CD14-positive monocyte (primary cell): ENCODE measurements at regions not wholly inside any gene's neighbourhood (a gene's known extent, or its start where the extent isn't known, plus 50 kb on each side); places are given as distances from the start of the nearest gene placed in this dataset. TPM values are rescaled to one million over a fixed set of nuclear protein-coding genes. Genes with fewer than 3 reads are reported as not detected.

Experiments used
- DNase-seq, 3 donors: peaks; one replicate each; pipeline ENCODE4 v3.0.0-alpha.2; 2011 to 2022
- H2AFZ ChIP-seq: 2 replicates; pipeline ENCODE4 v1.6.0; 2012; ENCODE audit warnings: mild to moderate bottlenecking, low read depth, low read length, inconsistent platforms; ENCODE audit not compliant: insufficient read depth, poor library complexity, severe bottlenecking
- H3K27ac ChIP-seq, 2 donors: 1 replicate in 1 of 2; 2 replicates in 1 of 2; pipeline ENCODE4 v1.5.1; 2012 to 2013; ENCODE audit warnings: low read length in 2 of 2, control low read depth in 1 of 2, inconsistent platforms in 1 of 2, low read depth in 1 of 2, mild to moderate bottlenecking in 1 of 2
- H3K27me3 ChIP-seq, 2 donors: one replicate each; pipeline versions ENCODE4 v1.6.0 to v1.6.1; 2011 to 2013; ENCODE audit warnings: low read length in 2 of 2; ENCODE audit not compliant: control insufficient read depth in 2 of 2, insufficient read depth in 2 of 2
- H3K36me3 ChIP-seq, 2 donors: replicated peaks in 1 of 2; 1 replicate in 1 of 2; 2 replicates in 1 of 2; pipeline versions ENCODE4 v1.5.1 to v1.6.1; 2012 to 2013; ENCODE audit warnings: low read length in 2 of 2, control low read depth in 1 of 2, inconsistent platforms in 1 of 2, mild to moderate bottlenecking in 1 of 2; ENCODE audit not compliant: insufficient read depth in 2 of 2, control insufficient read depth in 1 of 2
- H3K4me1 ChIP-seq, 2 donors: 1 replicate in 1 of 2; 2 replicates in 1 of 2; pipeline versions ENCODE4 v1.5.1 to v1.6.1; 2012 to 2013; ENCODE audit warnings: low read length in 2 of 2, control low read depth in 1 of 2, inconsistent platforms in 1 of 2, mild to moderate bottlenecking in 1 of 2, moderate library complexity in 1 of 2; ENCODE audit not compliant: insufficient read depth in 2 of 2, control insufficient read depth in 1 of 2
- H3K4me2 ChIP-seq: replicated peaks from 2 replicates; pipeline ENCODE3; 2012; ENCODE audit warnings: low read length, moderate library complexity, mild to moderate bottlenecking; ENCODE audit not compliant: poor library complexity, severe bottlenecking; ENCODE audit errors: extremely low read depth
- H3K4me3 ChIP-seq, 3 experiments: fragments of 200-600 bp in 1 of 3; sonication (generic) in 1 of 3; replicated peaks in 1 of 3; 1 replicate in 2 of 3; 2 replicates in 1 of 3; pipeline ENCODE4 v1.5.1; 2011 to 2013; ENCODE audit warnings: low read length in 3 of 3, mild to moderate bottlenecking in 3 of 3, control low read depth in 2 of 3, low read depth in 2 of 3, inconsistent platforms in 1 of 3, moderate library complexity in 1 of 3
- H3K79me2 ChIP-seq: 2 replicates; pipeline ENCODE4 v1.6.0; 2012; ENCODE audit warnings: mild to moderate bottlenecking, control low read depth, inconsistent platforms, low read length, moderate library complexity; ENCODE audit not compliant: insufficient read depth
- H3K9ac ChIP-seq: 2 replicates; pipeline ENCODE4 v1.6.0; 2017; ENCODE audit warnings: low read length, mild to moderate bottlenecking; ENCODE audit not compliant: insufficient read depth, poor library complexity, severe bottlenecking
- H3K9me3 ChIP-seq, 2 donors: replicated peaks in 1 of 2; 1 replicate in 1 of 2; 2 replicates in 1 of 2; pipeline versions ENCODE4 v1.5.1 to v1.6.1; 2012 to 2013; ENCODE audit warnings: low read length in 2 of 2, control low read depth in 1 of 2; ENCODE audit not compliant: control insufficient read depth in 1 of 2, insufficient read depth in 1 of 2
- H4K20me1 ChIP-seq: 2 replicates; pipeline ENCODE4 v1.6.0; 2012; ENCODE audit warnings: mild to moderate bottlenecking, low read length, control low read depth, moderate library complexity; ENCODE audit not compliant: insufficient read depth
- H3K27ac Mint-ChIP-seq, 7 donors: one replicate each; pipeline ENCODE4 v1.8.0; 2020; ENCODE audit warnings: mild to moderate bottlenecking in 7 of 7, mixed read lengths in 7 of 7, moderate library complexity in 6 of 7, inconsistent platforms in 2 of 7
- H3K27me3 Mint-ChIP-seq, 3 donors: one replicate each; pipeline ENCODE4 v1.8.0; 2021 to 2022; ENCODE audit warnings: low read depth in 3 of 3, mild to moderate bottlenecking in 3 of 3, mixed read lengths in 3 of 3, moderate library complexity in 3 of 3, inconsistent platforms in 1 of 3
- H3K36me3 Mint-ChIP-seq, 2 donors: one replicate each; pipeline ENCODE4 v1.8.0; 2020; ENCODE audit warnings: mixed read lengths in 2 of 2, inconsistent platforms in 1 of 2, mild to moderate bottlenecking in 1 of 2
- H3K4me1 Mint-ChIP-seq: one replicate; pipeline ENCODE4 v1.8.0; 2020; ENCODE audit warnings: mild to moderate bottlenecking, mixed read lengths
- H3K4me3 Mint-ChIP-seq, 2 donors: one replicate each; pipeline ENCODE4 v1.8.0; 2020; ENCODE audit warnings: mild to moderate bottlenecking in 2 of 2, mixed read lengths in 2 of 2, moderate library complexity in 1 of 2
- H3K9me3 Mint-ChIP-seq, 7 donors: one replicate each; pipeline ENCODE4 v1.8.0; 2020 to 2022; ENCODE audit warnings: mixed read lengths in 7 of 7, mild to moderate bottlenecking in 6 of 7, moderate library complexity in 6 of 7, inconsistent platforms in 2 of 7
- CTCF ChIP-seq: fragments of 200-600 bp; IDR thresholded peaks from one replicate; pipeline ENCODE4 v1.8.0; 2022; ENCODE audit warnings: antibody characterized with exemption, mild to moderate bottlenecking
- WGBS: methylation state at CpG from one replicate; pipeline ENCODE4 v1.1.5; 2013; ENCODE audit warnings: missing lambda C conversion rate; ENCODE audit not compliant: insufficient coverage; 5-methylcytosine and 5-hydroxymethylcytosine counted together
- intact Hi-C, 2 donors: fragments of 100-400 bp; cut with micrococcal nuclease; formaldehyde crosslinking; loops; one replicate each; pipeline versions ENCODE4 v1.15.0 to v1.15.1; 2023
- small RNA-seq: library from RNA; depleted of rRNA; stranded (forward); fragments of <200 nt; gene quantifications from one replicate; pipeline ENCODE3, GENCODE V24; 2012; ENCODE audit warnings: low read depth; ENCODE audit not compliant: insufficient read length

GRCh38 chr10:22764639-22765038 is 50.3 kb upstream of the PIP4K2A start:
- peak overlapping the region in 1 of 2 donors; percentile 30 for H3K27ac ChIP-seq
- no peak overlapping the region for H3K9ac ChIP-seq
- no peak overlapping the region for H3K4me3 Mint-ChIP-seq
- H4K20me1 ChIP-seq = no peaks in the 10 kb centered on the region
- TF ChIP-seq CTCF = no peak
- H3K27me3 Mint-ChIP-seq = peaks cover 0 to 5% (median 5%) of the 10 kb centered on the region in 3 donors
- peaks cover 0 to 5% (median 2%) of the 10 kb centered on the region in 7 donors for H3K9me3 Mint-ChIP-seq
- no peak overlapping the region for H2AFZ ChIP-seq
- peaks cover 28% of the 10 kb centered on the region for H3K4me1 Mint-ChIP-seq
- peaks cover 0 to 2% of the 10 kb centered on the region in 2 donors for H3K9me3 ChIP-seq
- WGBS = no CpG with 5 or more reads among the region's 2 CpGs
- H3K4me2 ChIP-seq = no peak overlapping the region
- no peaks in the 10 kb centered on the region for H3K27me3 ChIP-seq
- H3K36me3 ChIP-seq = no peaks in the 10 kb centered on the region
- intact Hi-C loops = no loop called here
- H3K79me2 ChIP-seq = no peaks in the 10 kb centered on the region
- peak overlapping the region in 2 of 7 donors; percentile 5 to 41 for H3K27ac Mint-ChIP-seq
- peaks cover 29 to 30% of the 10 kb centered on the region in 2 donors for H3K4me1 ChIP-seq
- DNase-seq = no peak
- H3K36me3 Mint-ChIP-seq = no peaks in the 10 kb centered on the region
- H3K4me3 ChIP-seq = no peak overlapping the region

Small RNA genes lying in the stretch of these regions (small RNA-seq; reads per million reads assigned to genes)
- not detected for gene RNU6-413P
